HG02763 (cell line): ENCODE measurements at regions not wholly inside any gene's neighbourhood (a gene's known extent, or its start where the extent isn't known, plus 50 kb on each side); places are given as distances from the start of the nearest gene placed in this dataset.
"Not testable (repeated sequence)": the region's sequence is repeated elsewhere in the genome, so short reads cannot be mapped to it uniquely, and the experiment has no call there.

Experiments used
- ATAC-seq: cut with Tn5 transposase; IDR thresholded peaks from one replicate; pipeline ENCODE4 v1.9.1; 2021; ENCODE audit warnings: mild to moderate bottlenecking, moderate library complexity; ENCODE audit not compliant: unreplicated experiment

GRCh38 chr7:91446819-91447218, 182.6 kb downstream of the FZD1 start:
- no peak for ATAC-seq

GRCh38 chr7:91455411-91455810, 191.2 kb downstream of the FZD1 start:
- ATAC-seq: no peak

- no peak for ATAC-seq
Observed at GRCh38 chr7:91457208-91457607, 193.0 kb downstream of the FZD1 start.

GRCh38 chr7:91459539-91459938, 195.3 kb downstream of the FZD1 start:
- no peak for ATAC-seq

GRCh38 chr7:91462316-91462715, 198.1 kb downstream of the FZD1 start:
- ATAC-seq: no peak

GRCh38 chr7:91463330-91463729, 199.1 kb downstream of the FZD1 start:
- no peak for ATAC-seq

- no peak for ATAC-seq
Observed at GRCh38 chr7:91465595-91466061, 201.4 kb downstream of the FZD1 start.

GRCh38 chr7:91468256-91468655, 204.0 kb downstream of the FZD1 start:
- ATAC-seq: no peak

- ATAC-seq: no peak
Observed at GRCh38 chr7:91473619-91474018, 209.4 kb downstream of the FZD1 start.

- no peak for ATAC-seq
Observed at GRCh38 chr7:91474074-91474473, 209.8 kb downstream of the FZD1 start.

- not testable (repeated sequence) for ATAC-seq
Observed at GRCh38 chr7:91480470-91480869, 216.2 kb downstream of the FZD1 start.

GRCh38 chr7:91491868-91492267, 227.6 kb downstream of the FZD1 start:
- no peak for ATAC-seq

- no peak for ATAC-seq
Observed at GRCh38 chr7:91492317-91492716, 228.1 kb downstream of the FZD1 start.

- ATAC-seq: no peak
Observed at GRCh38 chr7:91492773-91493172, 228.5 kb downstream of the FZD1 start.

GRCh38 chr7:91494450-91494849, 230.2 kb downstream of the FZD1 start:
- no peak for ATAC-seq

- ATAC-seq: no peak
Observed at GRCh38 chr7:91496251-91496820, 232.1 kb downstream of the FZD1 start.

GRCh38 chr7:91497277-91497676, 233.0 kb downstream of the FZD1 start:
- not testable (repeated sequence) for ATAC-seq

- no peak for ATAC-seq
Observed at GRCh38 chr7:91503934-91504555, 239.8 kb downstream of the FZD1 start.

GRCh38 chr7:91504919-91505318, 240.7 kb downstream of the FZD1 start:
- ATAC-seq: no peak

GRCh38 chr7:91506966-91507365, 242.7 kb downstream of the FZD1 start:
- ATAC-seq: not testable (repeated sequence)

- not testable (repeated sequence) for ATAC-seq
Observed at GRCh38 chr7:91511861-91512260, 247.6 kb downstream of the FZD1 start.

- ATAC-seq: no peak
Observed at GRCh38 chr7:91512958-91513357, 248.7 kb downstream of the FZD1 start.

GRCh38 chr7:91514591-91514990, 250.4 kb downstream of the FZD1 start:
- ATAC-seq: no peak
